SU-DHL-6 (cell line): ENCODE measurements at regions not wholly inside any gene's neighbourhood (a gene's known extent, or its start where the extent isn't known, plus 50 kb on each side); places are given as distances from the start of the nearest gene placed in this dataset.

ENCODE experiments used
- H2AFZ ChIP-seq: fragments of 200-600 bp; sonication (generic); 2 replicates; pipeline ENCODE4 v1.6.1; 2014; ENCODE audit warnings: low read depth, mild to moderate bottlenecking, moderate library complexity, mixed read lengths, antibody characterized with exemption, low read length; ENCODE audit not compliant: severe bottlenecking
- H3F3A ChIP-seq: fragments of 200-600 bp; shearing (Covaris generic); 2 replicates; pipeline ENCODE4 v1.6.0; 2016; ENCODE audit warnings: antibody characterized with exemption, mild to moderate bottlenecking; ENCODE audit not compliant: insufficient read depth
- H3K27ac ChIP-seq: fragments of 200-600 bp; sonication (generic); 2 replicates; pipeline ENCODE4 v1.5.1; 2016; ENCODE audit warnings: low read depth, mild to moderate bottlenecking, low read length, moderate library complexity, mixed read lengths
- H3K27me3 ChIP-seq: fragments of 200-600 bp; sonication (generic), shearing (Covaris generic); 2 replicates; pipeline ENCODE4 v1.6.0; 2014; ENCODE audit warnings: mild to moderate bottlenecking, low read length
- H3K36me3 ChIP-seq: fragments of 200-600 bp; sonication (generic); 2 replicates; pipeline ENCODE4 v1.6.1; 2014; ENCODE audit warnings: mild to moderate bottlenecking, low read length, mixed read lengths
- H3K4me2 ChIP-seq: fragments of 300-600, 200-600 bp; shearing (Covaris generic), sonication (generic); 2 replicates; pipeline ENCODE4 v1.6.0; 2014; ENCODE audit warnings: low read length, low read depth, mild to moderate bottlenecking; ENCODE audit not compliant: poor library complexity, severe bottlenecking
- H3K4me3 ChIP-seq: fragments of 200-600 bp; sonication (generic); 2 replicates; pipeline ENCODE4 v1.5.1; 2014; ENCODE audit warnings: antibody characterized with exemption, low read length, mild to moderate bottlenecking, mixed read lengths; ENCODE audit not compliant: insufficient read depth, poor library complexity, severe bottlenecking
- H3K79me2 ChIP-seq: fragments of 200-600 bp; sonication (generic); 2 replicates; pipeline ENCODE4 v1.6.1; 2014; ENCODE audit warnings: mild to moderate bottlenecking, low read length, moderate library complexity; ENCODE audit not compliant: insufficient read depth
- H3K9ac ChIP-seq: fragments of 200-600 bp; sonication (generic); 2 replicates; pipeline ENCODE4 v1.7.0; 2014; ENCODE audit warnings: mild to moderate bottlenecking, low read length
- H3K9me2 ChIP-seq: fragments of 200-600 bp; sonication (generic); replicated peaks from 2 replicates; pipeline ENCODE4 v1.6.1; 2014; ENCODE audit warnings: low read length; ENCODE audit not compliant: insufficient read depth
- H3K9me3 ChIP-seq: fragments of 200-600 bp; sonication (generic); 2 replicates; pipeline ENCODE4 v1.6.1; 2014; ENCODE audit warnings: low read length, mixed read lengths; ENCODE audit not compliant: insufficient read depth
- H4K20me1 ChIP-seq: fragments of 200-600 bp; sonication (generic); 2 replicates; pipeline ENCODE4 v1.6.1; 2014; ENCODE audit warnings: low read depth, mild to moderate bottlenecking, antibody characterized with exemption, low read length, moderate library complexity, mixed read lengths
- CTCF ChIP-seq: fragments of 200-600 bp; sonication (generic); IDR thresholded peaks from one replicate; pipeline ENCODE4 v1.5.1; 2017; ENCODE audit warnings: antibody characterized with exemption, mild to moderate bottlenecking, low read length, moderate library complexity; ENCODE audit not compliant: insufficient read depth, poor library complexity, severe bottlenecking
- EZH2phosphoT487 ChIP-seq: fragments of 200-600 bp; sonication (generic), shearing (Covaris generic); conservative IDR thresholded peaks from 2 replicates; pipeline ENCODE4 v1.6.1; 2018; ENCODE audit warnings: mild to moderate bottlenecking, antibody characterized with exemption, low read length, moderate library complexity, mixed read lengths

- Histone ChIP-seq H2AFZ (no peak overlapping the region), H3K27me3 (no peaks in the 10 kb centered on the region), H3K79me2 (no peaks in the 10 kb centered on the region), H3K9ac (no peak overlapping the region), H3K36me3 (no peaks in the 10 kb centered on the region), H3K4me3 (no peak overlapping the region), H3F3A (no peaks in the 10 kb centered on the region), H4K20me1 (no peaks in the 10 kb centered on the region), H3K4me2 (no peak overlapping the region), H3K9me2 (no peaks in the 10 kb centered on the region), H3K9me3 (no peaks in the 10 kb centered on the region), H3K27ac (no peak overlapping the region)
- TF ChIP-seq EZH2phosphoT487 (no peak), CTCF (no peak)
Observed at GRCh38 chr1:69506721-69507120, 61.0 kb upstream of the LRRC7 start.

GRCh38 chr1:69510026-69510425 lies 57.7 kb upstream of the LRRC7 start:
- H3K36me3 ChIP-seq, result no peaks in the 10 kb centered on the region
- no peak overlapping the region for H2AFZ ChIP-seq
- H3K9me2 ChIP-seq, result no peaks in the 10 kb centered on the region
- no peak overlapping the region for H3K4me2 ChIP-seq
- no peak overlapping the region for H3K4me3 ChIP-seq
- no peak overlapping the region for H3K9ac ChIP-seq
- H3F3A ChIP-seq, result no peaks in the 10 kb centered on the region
- H3K79me2 ChIP-seq, result no peaks in the 10 kb centered on the region
- H3K9me3 ChIP-seq, result no peaks in the 10 kb centered on the region
- no peak for TF ChIP-seq CTCF
- no peak for TF ChIP-seq EZH2phosphoT487
- no peaks in the 10 kb centered on the region for H3K27me3 ChIP-seq
- no peaks in the 10 kb centered on the region for H4K20me1 ChIP-seq
- H3K27ac ChIP-seq, result no peak overlapping the region

- no peaks in the 10 kb centered on the region for H3K79me2 ChIP-seq
- H3K4me2 ChIP-seq, result no peak overlapping the region
- no peaks in the 10 kb centered on the region for H3K9me2 ChIP-seq
- TF ChIP-seq EZH2phosphoT487, result no peak
- TF ChIP-seq CTCF, result no peak
- no peaks in the 10 kb centered on the region for H3K9me3 ChIP-seq
- no peaks in the 10 kb centered on the region for H3K27me3 ChIP-seq
- no peaks in the 10 kb centered on the region for H4K20me1 ChIP-seq
- H3F3A ChIP-seq, result no peaks in the 10 kb centered on the region
- H3K27ac ChIP-seq, result no peak overlapping the region
- no peak overlapping the region for H2AFZ ChIP-seq
- no peak overlapping the region for H3K9ac ChIP-seq
- no peak overlapping the region for H3K4me3 ChIP-seq
- H3K36me3 ChIP-seq, result no peaks in the 10 kb centered on the region
Observed at GRCh38 chr1:69511426-69512192, 56.1 kb upstream of the LRRC7 start.
